ENCODE measurements at regions not wholly inside any gene's neighbourhood (a gene's known extent, or its start where the extent isn't known, plus 50 kb on each side); places are given as distances from the start of the nearest gene placed in this dataset.

GRCh38 chr18:25795213-25795612, 295.2 kb downstream of the SS18 start:
- TF ChIP-seq GATA3 (IDR thresholded peaks at IDR 0.05; ENCODE audit: low read depth, low read length) (no peak), GATA2 (IDR thresholded peaks at IDR 0.05; ENCODE audit: low read depth, low read length) (no peak)

Data from SH-SY5Y (cell line).